Cardiac muscle cell (in vitro differentiated cells and primary cell): ENCODE measurements at regions not wholly inside any gene's neighbourhood (a gene's known extent, or its start where the extent isn't known, plus 50 kb on each side); places are given as distances from the start of the nearest gene placed in this dataset.

Experiments
- DNase-seq, 2 donors: peaks; one replicate each; pipeline versions ENCODE4 v3.0.0 to v3.0.0-alpha.2; 2010 to 2017; ENCODE audit warnings: low read depth in 1 of 2, low spot score in 1 of 2
- H3K27ac ChIP-seq: fragments of 200-600 bp; sonication (generic); 2 replicates; pipeline ENCODE4 v1.5.1; 2016
- H3K27me3 ChIP-seq: fragments of 200-600 bp; sonication (generic); 2 replicates; pipeline ENCODE4 v1.6.0; 2016; ENCODE audit warnings: control low read depth
- H3K36me3 ChIP-seq: fragments of 200-600 bp; sonication (generic); 2 replicates; pipeline ENCODE4 v1.5.1; 2016; ENCODE audit warnings: control low read depth
- H3K4me1 ChIP-seq: fragments of 200-600 bp; sonication (generic); 2 replicates; pipeline ENCODE4 v1.8.1; 2017; ENCODE audit warnings: low read depth, mild to moderate bottlenecking, mixed run types
- H3K4me3 ChIP-seq: fragments of 200-600 bp; sonication (generic); 2 replicates; pipeline ENCODE4 v1.5.1; 2016; ENCODE audit warnings: mild to moderate bottlenecking
- H3K9me3 ChIP-seq: fragments of 200-600 bp; sonication (generic); 2 replicates; pipeline ENCODE4 v1.5.1; 2017; ENCODE audit warnings: low read depth, mild to moderate bottlenecking, control low read depth
- TF ChIP-seq, protein P1 (sequence below): IDR thresholded peaks from 2 replicates; pipeline ENCODE4 v1.5.1; 2012; ENCODE audit warnings: low read depth, mild to moderate bottlenecking, low read length

DNA sequence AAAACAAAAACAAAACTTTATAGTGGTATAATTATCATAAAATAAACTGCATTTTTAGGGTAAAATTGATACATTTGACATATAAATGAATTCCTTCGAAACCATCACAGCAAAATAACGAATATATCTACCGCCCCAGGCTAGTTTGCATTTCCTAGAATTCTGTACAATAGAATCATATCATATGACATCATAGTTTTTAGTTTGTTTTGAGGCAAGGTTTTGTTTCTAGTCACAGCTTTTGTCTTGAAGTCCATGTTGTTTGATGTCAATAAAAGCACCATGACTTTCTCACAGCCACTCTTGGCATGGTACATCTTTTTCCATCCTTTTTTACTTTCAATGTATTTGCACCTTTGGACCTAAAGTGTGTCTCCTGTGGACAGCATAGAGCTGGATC is 102.9 kb downstream of the FOXL3 start:
- Histone ChIP-seq H3K4me3 (no peak overlapping the region), H3K9me3 (no peaks in the 10 kb centered on the region), H3K36me3 (no peaks in the 10 kb centered on the region), H3K4me1 (no peaks in the 10 kb centered on the region), H3K27ac (no peak overlapping the region), H3K27me3 (no peaks in the 10 kb centered on the region)
- TF ChIP-seq, protein P1, sequence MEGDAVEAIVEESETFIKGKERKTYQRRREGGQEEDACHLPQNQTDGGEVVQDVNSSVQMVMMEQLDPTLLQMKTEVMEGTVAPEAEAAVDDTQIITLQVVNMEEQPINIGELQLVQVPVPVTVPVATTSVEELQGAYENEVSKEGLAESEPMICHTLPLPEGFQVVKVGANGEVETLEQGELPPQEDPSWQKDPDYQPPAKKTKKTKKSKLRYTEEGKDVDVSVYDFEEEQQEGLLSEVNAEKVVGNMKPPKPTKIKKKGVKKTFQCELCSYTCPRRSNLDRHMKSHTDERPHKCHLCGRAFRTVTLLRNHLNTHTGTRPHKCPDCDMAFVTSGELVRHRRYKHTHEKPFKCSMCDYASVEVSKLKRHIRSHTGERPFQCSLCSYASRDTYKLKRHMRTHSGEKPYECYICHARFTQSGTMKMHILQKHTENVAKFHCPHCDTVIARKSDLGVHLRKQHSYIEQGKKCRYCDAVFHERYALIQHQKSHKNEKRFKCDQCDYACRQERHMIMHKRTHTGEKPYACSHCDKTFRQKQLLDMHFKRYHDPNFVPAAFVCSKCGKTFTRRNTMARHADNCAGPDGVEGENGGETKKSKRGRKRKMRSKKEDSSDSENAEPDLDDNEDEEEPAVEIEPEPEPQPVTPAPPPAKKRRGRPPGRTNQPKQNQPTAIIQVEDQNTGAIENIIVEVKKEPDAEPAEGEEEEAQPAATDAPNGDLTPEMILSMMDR, result no peak
- DNase-seq, result no peak

DNA sequence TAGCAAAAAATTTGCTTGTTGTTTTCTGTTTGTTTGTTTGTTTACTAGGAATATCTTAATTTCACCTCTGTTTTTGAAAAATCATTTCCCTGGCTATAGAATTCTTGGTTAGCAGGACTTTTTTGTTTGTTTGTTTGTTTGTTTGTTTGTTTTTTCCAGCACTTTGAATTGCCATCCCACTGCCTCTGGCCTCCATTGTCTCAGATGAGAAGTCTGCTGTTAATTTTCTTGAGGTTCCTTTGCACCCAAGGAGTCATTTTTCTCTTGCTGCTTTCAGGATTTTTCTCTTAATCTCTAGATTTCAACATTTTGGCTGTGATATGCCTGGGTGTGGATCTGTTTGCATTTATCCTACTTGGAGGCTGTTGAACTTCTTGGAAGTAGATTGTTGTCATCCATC is 105.7 kb downstream of the FOXL3 start:
- TF ChIP-seq, protein P1, result no peak
- no peaks in the 10 kb centered on the region for H3K4me1 ChIP-seq
- H3K4me3 ChIP-seq, result no peak overlapping the region
- no peak overlapping the region for H3K27ac ChIP-seq
- H3K36me3 ChIP-seq, result no peaks in the 10 kb centered on the region
- DNase-seq, result no peak
- no peaks in the 10 kb centered on the region for H3K9me3 ChIP-seq
- no peaks in the 10 kb centered on the region for H3K27me3 ChIP-seq

DNA sequence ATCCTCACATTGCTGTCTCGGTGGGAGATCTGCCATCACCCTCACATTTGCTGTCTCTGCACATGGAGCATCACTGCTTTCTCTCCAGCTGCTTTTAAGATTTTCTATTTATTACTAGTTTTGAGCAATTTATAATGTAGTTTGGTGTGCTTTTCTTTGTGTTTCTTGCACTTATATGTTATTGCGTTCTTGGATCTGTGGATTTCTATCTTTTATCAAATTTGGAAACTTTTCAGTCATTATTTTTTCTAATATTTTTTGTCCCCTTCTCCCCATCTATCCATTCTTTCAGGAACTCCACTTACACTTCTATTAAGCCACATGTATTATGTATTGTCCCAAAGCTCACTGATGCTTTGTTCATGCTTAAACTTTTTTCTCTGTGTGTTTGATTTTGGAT is 108.9 kb downstream of the FOXL3 start:
- H3K4me3 ChIP-seq, result no peak overlapping the region
- no peak overlapping the region for H3K27ac ChIP-seq
- H3K9me3 ChIP-seq, result no peaks in the 10 kb centered on the region
- DNase-seq, result no peak
- no peaks in the 10 kb centered on the region for H3K36me3 ChIP-seq
- TF ChIP-seq, protein P1, result no peak
- no peaks in the 10 kb centered on the region for H3K27me3 ChIP-seq
- H3K4me1 ChIP-seq, result no peaks in the 10 kb centered on the region

DNA sequence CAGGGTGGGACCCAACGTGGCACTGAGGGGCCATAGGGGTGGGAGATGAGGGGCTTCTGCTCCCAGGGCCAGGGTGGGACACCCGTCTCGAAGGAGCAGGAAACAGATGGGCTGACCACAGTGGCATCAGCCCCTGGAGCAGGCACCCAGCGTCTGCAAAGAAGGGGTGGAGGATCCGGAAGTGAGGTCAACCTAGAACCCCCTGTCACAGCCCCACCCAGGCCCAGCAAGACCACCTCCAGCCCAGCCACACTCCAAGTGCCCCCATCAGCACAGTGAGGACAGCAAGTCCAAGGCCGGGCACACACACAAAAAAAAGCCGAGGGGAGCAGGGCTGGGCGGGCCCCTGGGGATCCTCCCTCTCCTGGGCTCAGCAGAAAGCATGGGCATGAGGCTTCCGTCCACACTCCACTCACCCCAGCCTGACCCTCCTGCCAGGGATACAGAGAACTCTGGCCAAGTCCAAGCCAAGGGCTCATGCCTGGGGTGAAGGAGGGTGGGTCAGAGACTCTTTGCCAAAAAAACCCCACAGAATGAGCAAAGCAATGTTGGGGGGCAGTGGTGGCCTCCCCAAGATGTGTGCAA is 111.0 kb downstream of the FOXL3 start:
- Histone ChIP-seq H3K9me3 (no peaks in the 10 kb centered on the region), H3K36me3 (no peaks in the 10 kb centered on the region), H3K4me3 (no peak overlapping the region), H3K4me1 (peaks cover 5% of the 10 kb centered on the region), H3K27ac (no peak overlapping the region), H3K27me3 (no peaks in the 10 kb centered on the region)
- DNase-seq, result no peak
- TF ChIP-seq, protein P1, result no peak

DNA sequence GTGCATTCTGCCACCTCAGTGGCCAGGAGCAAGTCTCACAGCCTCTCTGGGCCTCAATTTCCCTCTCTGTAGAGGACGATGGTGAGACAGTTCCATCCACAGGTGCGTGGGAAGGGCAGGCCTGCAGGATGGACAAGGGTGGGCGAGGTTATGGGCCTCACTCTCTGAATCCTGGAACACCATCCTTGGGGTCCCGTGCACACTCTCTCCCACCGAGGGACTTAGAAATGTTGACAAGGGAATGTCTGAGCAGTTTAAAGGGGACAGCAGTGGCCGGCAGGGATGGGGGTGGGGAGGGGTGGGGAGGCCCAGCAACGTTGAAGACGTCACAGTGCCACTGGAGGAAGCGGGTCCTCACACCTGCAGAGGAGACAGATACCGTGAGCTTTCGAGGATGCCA is 111.5 kb downstream of the FOXL3 start:
- no peak for DNase-seq
- Histone ChIP-seq H3K27ac (no peak overlapping the region), H3K27me3 (no peaks in the 10 kb centered on the region), H3K36me3 (no peaks in the 10 kb centered on the region), H3K9me3 (no peaks in the 10 kb centered on the region), H3K4me1 (peaks cover 10% of the 10 kb centered on the region), H3K4me3 (no peak overlapping the region)
- TF ChIP-seq, protein P1, result no peak
